ENCODE measurements at regions not wholly inside any gene's neighbourhood (a gene's known extent, or its start where the extent isn't known, plus 50 kb on each side); places are given as distances from the start of the nearest gene placed in this dataset.

GRCh38 chr5:120155873-120156272 is 308.2 kb upstream of the PRR16 start:
- no peaks in the 10 kb centered on the region for H3K9me3 Mint-ChIP-seq (ENCODE audit: unreplicated experiment)
- no peaks in the 10 kb centered on the region for H3K36me3 Mint-ChIP-seq (ENCODE audit: low read depth, unreplicated experiment)
- no peak overlapping the region for H3K4me3 Mint-ChIP-seq (ENCODE audit: unreplicated experiment)
- no peaks in the 10 kb centered on the region for H3K27me3 Mint-ChIP-seq (ENCODE audit: unreplicated experiment)
- DNase-seq (ENCODE audit: low spot score): no peak
- no peaks in the 10 kb centered on the region for H3K4me1 Mint-ChIP-seq (ENCODE audit: unreplicated experiment)
- no peak for TF ChIP-seq CTCF (IDR thresholded peaks at IDR 0.05; ENCODE audit: unreplicated experiment)
- H3K27ac Mint-ChIP-seq (ENCODE audit: unreplicated experiment): no peak overlapping the region

GRCh38 chr5:120158211-120158610 is 305.9 kb upstream of the PRR16 start:
- H3K27ac Mint-ChIP-seq (ENCODE audit: unreplicated experiment): no peak overlapping the region
- H3K27me3 Mint-ChIP-seq (ENCODE audit: unreplicated experiment): no peaks in the 10 kb centered on the region
- no peaks in the 10 kb centered on the region for H3K4me1 Mint-ChIP-seq (ENCODE audit: unreplicated experiment)
- no peak for DNase-seq (ENCODE audit: low spot score)
- H3K36me3 Mint-ChIP-seq (ENCODE audit: low read depth, unreplicated experiment): no peaks in the 10 kb centered on the region
- no peak overlapping the region for H3K4me3 Mint-ChIP-seq (ENCODE audit: unreplicated experiment)
- TF ChIP-seq CTCF (IDR thresholded peaks at IDR 0.05; ENCODE audit: unreplicated experiment): no peak
- H3K9me3 Mint-ChIP-seq (ENCODE audit: unreplicated experiment): no peaks in the 10 kb centered on the region

GRCh38 chr5:120159155-120159554 is 304.9 kb upstream of the PRR16 start:
- Mint-ChIP-seq H3K27ac (ENCODE audit: unreplicated experiment) (no peak overlapping the region), H3K9me3 (ENCODE audit: unreplicated experiment) (no peaks in the 10 kb centered on the region), H3K4me1 (ENCODE audit: unreplicated experiment) (no peaks in the 10 kb centered on the region), H3K36me3 (ENCODE audit: low read depth, unreplicated experiment) (no peaks in the 10 kb centered on the region), H3K27me3 (ENCODE audit: unreplicated experiment) (no peaks in the 10 kb centered on the region), H3K4me3 (ENCODE audit: unreplicated experiment) (no peak overlapping the region)
- DNase-seq (ENCODE audit: low spot score): no peak
- TF ChIP-seq CTCF (IDR thresholded peaks at IDR 0.05; ENCODE audit: unreplicated experiment): no peak

- H3K4me3 Mint-ChIP-seq (ENCODE audit: unreplicated experiment): no peak overlapping the region
- DNase-seq (ENCODE audit: low spot score): no peak
- H3K27ac Mint-ChIP-seq (ENCODE audit: unreplicated experiment): no peak overlapping the region
- no peaks in the 10 kb centered on the region for H3K27me3 Mint-ChIP-seq (ENCODE audit: unreplicated experiment)
- H3K9me3 Mint-ChIP-seq (ENCODE audit: unreplicated experiment): no peaks in the 10 kb centered on the region
- no peak for TF ChIP-seq CTCF (IDR thresholded peaks at IDR 0.05; ENCODE audit: unreplicated experiment)
- H3K4me1 Mint-ChIP-seq (ENCODE audit: unreplicated experiment): no peaks in the 10 kb centered on the region
- H3K36me3 Mint-ChIP-seq (ENCODE audit: low read depth, unreplicated experiment): no peaks in the 10 kb centered on the region
These were observed 303.8 kb upstream of the PRR16 start for GRCh38 chr5:120160124-120160895.

- TF ChIP-seq CTCF (IDR thresholded peaks at IDR 0.05; ENCODE audit: unreplicated experiment): no peak
- Mint-ChIP-seq H3K4me1 (ENCODE audit: unreplicated experiment) (no peaks in the 10 kb centered on the region), H3K27ac (ENCODE audit: unreplicated experiment) (no peak overlapping the region), H3K36me3 (ENCODE audit: low read depth, unreplicated experiment) (no peaks in the 10 kb centered on the region), H3K27me3 (ENCODE audit: unreplicated experiment) (no peaks in the 10 kb centered on the region), H3K4me3 (ENCODE audit: unreplicated experiment) (no peak overlapping the region), H3K9me3 (ENCODE audit: unreplicated experiment) (no peaks in the 10 kb centered on the region)
- DNase-seq (ENCODE audit: low spot score): no peak
These were observed 301.8 kb upstream of the PRR16 start for GRCh38 chr5:120162321-120162720.
